ENCODE measurements at regions not wholly inside any gene's neighbourhood (a gene's known extent, or its start where the extent isn't known, plus 50 kb on each side); places are given as distances from the start of the nearest gene placed in this dataset.

GRCh38 chrX:110435196-110435595 is 76.5 kb downstream of the RTL9 start:
- intact Hi-C loops (cut with DNase I): no loop called here
- DNase-seq: no peak
- no peak overlapping the region for H3K27ac ChIP-seq (ENCODE audit: low read length)
- no peaks in the 10 kb centered on the region for H3K9me3 ChIP-seq (ENCODE audit: control insufficient read depth, low read length)
- H3K27me3 ChIP-seq (ENCODE audit: control insufficient read depth, insufficient read depth): no peaks in the 10 kb centered on the region
- ATAC-seq: no peak
- no peaks in the 10 kb centered on the region for H3K4me1 ChIP-seq (ENCODE audit: control insufficient read depth, insufficient read depth, low read length)
- 80% methylated on average over 1 of the region's 1 CpG for whole genome bisulfite sequencing
- H3K4me3 ChIP-seq (ENCODE audit: low read length): no peak overlapping the region

DNA sequence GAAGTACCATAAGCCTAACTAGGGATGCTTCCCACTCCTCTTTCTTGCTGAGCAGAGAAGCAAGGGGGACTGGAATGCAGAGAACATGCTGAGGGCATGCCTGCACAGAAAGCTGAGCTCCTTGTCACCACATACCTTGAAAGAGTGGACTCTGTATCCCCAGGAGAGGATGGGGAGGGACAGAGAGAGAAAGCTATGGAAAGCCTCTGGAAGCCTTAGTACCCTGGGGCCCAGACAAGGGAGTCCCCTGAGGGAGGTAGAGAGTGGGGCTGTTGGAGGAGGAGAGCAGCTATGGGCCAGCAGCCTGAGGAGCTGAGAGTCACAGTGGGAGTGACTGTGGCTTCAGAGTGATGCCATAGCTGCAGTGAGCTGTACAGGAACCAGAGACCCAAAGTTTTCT is 77.9 kb downstream of the RTL9 start:
- no peak overlapping the region for H3K27ac ChIP-seq (ENCODE audit: low read length)
- no peaks in the 10 kb centered on the region for H3K9me3 ChIP-seq (ENCODE audit: control insufficient read depth, low read length)
- intact Hi-C loops (cut with DNase I): no loop called here
- H3K4me1 ChIP-seq (ENCODE audit: control insufficient read depth, insufficient read depth, low read length): no peaks in the 10 kb centered on the region
- no peak overlapping the region for H3K4me3 ChIP-seq (ENCODE audit: low read length)
- ATAC-seq (no peak), DNase-seq (no peak)
- H3K27me3 ChIP-seq (ENCODE audit: control insufficient read depth, insufficient read depth): no peaks in the 10 kb centered on the region

DNA sequence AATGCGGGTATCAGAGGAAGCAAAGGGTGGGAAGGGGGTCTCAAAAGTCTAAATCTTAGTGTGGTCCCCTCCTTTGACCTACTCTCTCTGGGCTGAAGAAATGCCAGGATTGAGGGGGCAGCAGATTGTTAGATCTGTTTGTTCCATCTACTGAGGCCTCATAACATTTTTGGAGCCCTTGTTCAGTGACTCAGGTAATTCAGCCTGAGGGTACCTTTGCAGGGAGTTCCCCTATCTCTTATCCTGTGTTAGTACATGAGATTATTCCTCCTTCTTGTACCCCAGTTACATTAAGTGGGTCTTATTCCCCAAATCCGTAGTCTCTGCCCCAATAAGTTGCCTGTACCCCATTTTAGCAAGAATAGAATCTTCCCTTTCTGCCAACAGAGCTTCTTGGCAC is 79.0 kb downstream of the RTL9 start:
- WGBS: 87% methylated on average over 2 of the region's 2 CpGs
- H3K9me3 ChIP-seq (ENCODE audit: control insufficient read depth, low read length): no peaks in the 10 kb centered on the region
- H3K4me1 ChIP-seq (ENCODE audit: control insufficient read depth, insufficient read depth, low read length): no peaks in the 10 kb centered on the region
- intact Hi-C loops (cut with DNase I): no loop called here
- no peak overlapping the region for H3K4me3 ChIP-seq (ENCODE audit: low read length)
- ATAC-seq: no peak
- H3K27ac ChIP-seq (ENCODE audit: low read length): no peak overlapping the region
- no peak for DNase-seq
- no peaks in the 10 kb centered on the region for H3K27me3 ChIP-seq (ENCODE audit: control insufficient read depth, insufficient read depth)

GRCh38 chrX:110440016-110440805 is 81.6 kb downstream of the RTL9 start:
- DNase-seq: no peak
- ATAC-seq: no peak
- no peaks in the 10 kb centered on the region for H3K9me3 ChIP-seq (ENCODE audit: control insufficient read depth, low read length)
- intact Hi-C loops (cut with DNase I): no loop called here
- H3K27ac ChIP-seq (ENCODE audit: low read length): no peak overlapping the region
- H3K4me3 ChIP-seq (ENCODE audit: low read length): no peak overlapping the region
- H3K4me1 ChIP-seq (ENCODE audit: control insufficient read depth, insufficient read depth, low read length): no peaks in the 10 kb centered on the region
- H3K27me3 ChIP-seq (ENCODE audit: control insufficient read depth, insufficient read depth): no peaks in the 10 kb centered on the region
- WGBS: 64% methylated on average over 11 of the region's 11 CpGs

GRCh38 chrX:110442635-110443034 is 84.0 kb downstream of the RTL9 start:
- H3K27ac ChIP-seq (ENCODE audit: low read length): no peak overlapping the region
- whole genome bisulfite sequencing: 13% methylated on average over 1 of the region's 1 CpG
- H3K9me3 ChIP-seq (ENCODE audit: control insufficient read depth, low read length): no peaks in the 10 kb centered on the region
- no peaks in the 10 kb centered on the region for H3K4me1 ChIP-seq (ENCODE audit: control insufficient read depth, insufficient read depth, low read length)
- DNase-seq (no peak), ATAC-seq (no peak)
- intact Hi-C loops (cut with DNase I): no loop called here
- no peak overlapping the region for H3K4me3 ChIP-seq (ENCODE audit: low read length)
- H3K27me3 ChIP-seq (ENCODE audit: control insufficient read depth, insufficient read depth): no peaks in the 10 kb centered on the region

- no peaks in the 10 kb centered on the region for H3K27me3 ChIP-seq (ENCODE audit: control insufficient read depth, insufficient read depth)
- no peaks in the 10 kb centered on the region for H3K4me1 ChIP-seq (ENCODE audit: control insufficient read depth, insufficient read depth, low read length)
- H3K9me3 ChIP-seq (ENCODE audit: control insufficient read depth, low read length): no peaks in the 10 kb centered on the region
- H3K4me3 ChIP-seq (ENCODE audit: low read length): no peak overlapping the region
- 70% methylated on average over 4 of the region's 4 CpGs for WGBS
- ATAC-seq (no peak), DNase-seq (no peak)
- intact Hi-C loops (cut with DNase I): no loop called here
- H3K27ac ChIP-seq (ENCODE audit: low read length): no peak overlapping the region
These were observed 86.3 kb downstream of the RTL9 start for GRCh38 chrX:110444996-110445395.

- Histone ChIP-seq H3K4me1 (ENCODE audit: control insufficient read depth, insufficient read depth, low read length) (no peaks in the 10 kb centered on the region), H3K4me3 (ENCODE audit: low read length) (no peak overlapping the region), H3K27ac (ENCODE audit: low read length) (no peak overlapping the region), H3K9me3 (ENCODE audit: control insufficient read depth, low read length) (no peaks in the 10 kb centered on the region), H3K27me3 (ENCODE audit: control insufficient read depth, insufficient read depth) (no peaks in the 10 kb centered on the region)
- no peak for ATAC-seq
- WGBS: 73% methylated on average over 10 of the region's 10 CpGs
- DNase-seq: no peak
- intact Hi-C loops (cut with DNase I): no loop called here
These were observed 89.8 kb downstream of the RTL9 start for GRCh38 chrX:110448459-110448858.

GRCh38 chrX:110449312-110449711 is 90.7 kb downstream of the RTL9 start:
- WGBS: 63% methylated on average over 2 of the region's 2 CpGs
- no peak overlapping the region for H3K27ac ChIP-seq (ENCODE audit: low read length)
- ATAC-seq (no peak), DNase-seq (no peak)
- intact Hi-C loops (cut with DNase I): no loop called here
- H3K9me3 ChIP-seq (ENCODE audit: control insufficient read depth, low read length): no peaks in the 10 kb centered on the region
- no peak overlapping the region for H3K4me3 ChIP-seq (ENCODE audit: low read length)
- no peaks in the 10 kb centered on the region for H3K4me1 ChIP-seq (ENCODE audit: control insufficient read depth, insufficient read depth, low read length)
- H3K27me3 ChIP-seq (ENCODE audit: control insufficient read depth, insufficient read depth): no peaks in the 10 kb centered on the region

- H3K4me3 ChIP-seq (ENCODE audit: low read length): no peak overlapping the region
- no peak overlapping the region for H3K27ac ChIP-seq (ENCODE audit: low read length)
- 2% methylated on average over 4 of the region's 4 CpGs for WGBS
- H3K27me3 ChIP-seq (ENCODE audit: control insufficient read depth, insufficient read depth): no peaks in the 10 kb centered on the region
- no peaks in the 10 kb centered on the region for H3K4me1 ChIP-seq (ENCODE audit: control insufficient read depth, insufficient read depth, low read length)
- no peaks in the 10 kb centered on the region for H3K9me3 ChIP-seq (ENCODE audit: control insufficient read depth, low read length)
- DNase-seq: peak; percentile 58 to 85 (median 78)
- peak; percentile 86 to 87 for ATAC-seq
- intact Hi-C loops (cut with DNase I): loop anchor here (2.0 to 5.0 kb wide), 2 partner anchors 397 kb away; no protein-coding TSS in a partner anchor
These were observed 91.4 kb downstream of the RTL9 start for GRCh38 chrX:110450050-110450449.

GRCh38 chrX:110454336-110454735 is 95.7 kb downstream of the RTL9 start:
- Histone ChIP-seq H3K27ac (ENCODE audit: low read length) (no peak overlapping the region), H3K27me3 (ENCODE audit: control insufficient read depth, insufficient read depth) (no peaks in the 10 kb centered on the region), H3K4me1 (ENCODE audit: control insufficient read depth, insufficient read depth, low read length) (peaks cover 2% of the 10 kb centered on the region), H3K9me3 (ENCODE audit: control insufficient read depth, low read length) (no peaks in the 10 kb centered on the region), H3K4me3 (ENCODE audit: low read length) (no peak overlapping the region)
- ATAC-seq (no peak), DNase-seq (no peak)
- WGBS: 71% methylated on average over 7 of the region's 7 CpGs
- intact Hi-C loops (cut with DNase I): loop anchor here in 3 of 4 donors (5.0 kb wide), 1 partner anchor 393 kb away; no protein-coding TSS in a partner anchor

GRCh38 chrX:110462957-110463356 is 104.3 kb downstream of the RTL9 start:
- Histone ChIP-seq H3K27me3 (ENCODE audit: control insufficient read depth, insufficient read depth) (no peaks in the 10 kb centered on the region), H3K4me1 (ENCODE audit: control insufficient read depth, insufficient read depth, low read length) (no peaks in the 10 kb centered on the region), H3K9me3 (ENCODE audit: control insufficient read depth, low read length) (no peaks in the 10 kb centered on the region), H3K27ac (ENCODE audit: low read length) (no peak overlapping the region), H3K4me3 (ENCODE audit: low read length) (no peak overlapping the region)
- ATAC-seq (no peak), DNase-seq (no peak)
- intact Hi-C loops (cut with DNase I): no loop called here

DNA sequence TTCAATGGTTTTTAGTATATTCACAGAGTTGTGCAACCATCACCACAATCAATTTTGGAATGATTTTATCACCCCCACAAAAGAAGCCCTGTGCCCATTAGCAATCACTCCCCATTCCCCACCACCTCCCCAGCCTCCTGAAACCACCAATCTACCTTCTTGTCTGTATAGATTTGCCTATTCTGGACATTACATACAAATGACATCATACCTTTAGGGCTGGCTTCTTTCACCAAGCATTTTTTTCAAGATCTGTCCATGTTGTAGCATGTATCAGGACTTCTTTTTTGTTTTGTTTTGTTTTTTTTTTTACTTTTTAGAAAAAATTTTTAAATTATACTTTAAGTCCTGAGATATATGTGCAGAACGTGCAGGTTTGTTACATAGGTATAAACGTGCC is 108.1 kb downstream of the RTL9 start:
- WGBS: 91% methylated on average over 2 of the region's 2 CpGs
- Histone ChIP-seq H3K27me3 (ENCODE audit: control insufficient read depth, insufficient read depth) (no peaks in the 10 kb centered on the region), H3K9me3 (ENCODE audit: control insufficient read depth, low read length) (no peaks in the 10 kb centered on the region), H3K4me3 (ENCODE audit: low read length) (no peak overlapping the region), H3K4me1 (ENCODE audit: control insufficient read depth, insufficient read depth, low read length) (no peaks in the 10 kb centered on the region), H3K27ac (ENCODE audit: low read length) (no peak overlapping the region)
- ATAC-seq (no peak), DNase-seq (no peak)
- intact Hi-C loops (cut with DNase I): no loop called here

Data from right cardiac atrium (tissue), 5 donors.